ENCODE measurements at regions not wholly inside any gene's neighbourhood (a gene's known extent, or its start where the extent isn't known, plus 50 kb on each side); places are given as distances from the start of the nearest gene placed in this dataset.

DNA sequence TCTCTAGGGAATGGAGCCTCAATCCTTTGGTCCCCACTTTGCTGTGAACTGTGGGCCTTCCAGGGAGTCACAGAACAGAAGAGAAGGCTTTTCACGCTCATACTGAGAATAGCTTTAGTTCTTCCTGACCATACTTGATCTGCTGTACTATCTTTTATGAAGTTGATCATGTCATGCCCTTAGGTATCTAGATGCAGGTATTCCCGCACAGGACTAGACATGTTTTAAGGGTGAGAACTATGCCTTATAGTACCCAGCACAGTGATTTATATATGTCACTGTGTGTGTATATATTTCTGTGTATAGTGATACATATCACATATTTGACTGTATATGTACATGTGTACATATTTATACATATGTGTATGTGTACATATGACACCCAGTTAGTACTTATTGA, 358.4 kb upstream of the SEMA6D start:
- H3K36me3 Mint-ChIP-seq (ENCODE audit: low read depth) = no peaks in the 10 kb centered on the region
- H3K27ac Mint-ChIP-seq = no peak overlapping the region
- H3K27me3 Mint-ChIP-seq (ENCODE audit: low read depth, poor library complexity) = peaks cover 3% of the 10 kb centered on the region
- no peak overlapping the region for H3K4me3 Mint-ChIP-seq
- H3K4me1 Mint-ChIP-seq = peaks cover 16% of the 10 kb centered on the region
- TF ChIP-seq, protein P1, sequence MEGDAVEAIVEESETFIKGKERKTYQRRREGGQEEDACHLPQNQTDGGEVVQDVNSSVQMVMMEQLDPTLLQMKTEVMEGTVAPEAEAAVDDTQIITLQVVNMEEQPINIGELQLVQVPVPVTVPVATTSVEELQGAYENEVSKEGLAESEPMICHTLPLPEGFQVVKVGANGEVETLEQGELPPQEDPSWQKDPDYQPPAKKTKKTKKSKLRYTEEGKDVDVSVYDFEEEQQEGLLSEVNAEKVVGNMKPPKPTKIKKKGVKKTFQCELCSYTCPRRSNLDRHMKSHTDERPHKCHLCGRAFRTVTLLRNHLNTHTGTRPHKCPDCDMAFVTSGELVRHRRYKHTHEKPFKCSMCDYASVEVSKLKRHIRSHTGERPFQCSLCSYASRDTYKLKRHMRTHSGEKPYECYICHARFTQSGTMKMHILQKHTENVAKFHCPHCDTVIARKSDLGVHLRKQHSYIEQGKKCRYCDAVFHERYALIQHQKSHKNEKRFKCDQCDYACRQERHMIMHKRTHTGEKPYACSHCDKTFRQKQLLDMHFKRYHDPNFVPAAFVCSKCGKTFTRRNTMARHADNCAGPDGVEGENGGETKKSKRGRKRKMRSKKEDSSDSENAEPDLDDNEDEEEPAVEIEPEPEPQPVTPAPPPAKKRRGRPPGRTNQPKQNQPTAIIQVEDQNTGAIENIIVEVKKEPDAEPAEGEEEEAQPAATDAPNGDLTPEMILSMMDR (IDR thresholded peaks at IDR 0.05) = no peak
- DNase-seq = no peak
- H3K9me3 Mint-ChIP-seq = no peaks in the 10 kb centered on the region

DNA sequence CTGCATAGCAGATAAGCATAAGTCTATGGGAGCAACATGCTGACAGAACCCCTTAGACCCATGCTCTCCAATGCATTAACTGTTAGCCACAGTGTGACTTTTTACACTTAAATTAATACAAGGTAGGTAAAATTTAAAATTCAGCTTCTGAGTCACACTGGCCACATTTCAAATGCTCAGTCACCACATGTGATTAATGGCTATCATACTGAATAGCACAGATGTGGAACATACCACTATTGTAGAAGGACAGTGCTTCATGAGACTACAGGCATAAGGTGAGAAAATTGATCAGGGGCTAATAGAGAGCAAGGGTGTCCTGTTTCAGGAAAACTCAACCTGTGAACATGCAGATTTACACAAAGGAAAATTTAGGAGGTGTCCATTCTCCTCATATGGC, 357.0 kb upstream of the SEMA6D start:
- TF ChIP-seq, protein P1 (IDR thresholded peaks at IDR 0.05) = no peak
- H3K36me3 Mint-ChIP-seq (ENCODE audit: low read depth) = no peaks in the 10 kb centered on the region
- no peak overlapping the region for H3K4me3 Mint-ChIP-seq
- no peak overlapping the region for H3K27ac Mint-ChIP-seq
- no peak for DNase-seq
- no peaks in the 10 kb centered on the region for H3K9me3 Mint-ChIP-seq
- H3K27me3 Mint-ChIP-seq (ENCODE audit: low read depth, poor library complexity) = peaks cover 3% of the 10 kb centered on the region
- H3K4me1 Mint-ChIP-seq = peaks cover 25% of the 10 kb centered on the region

DNA sequence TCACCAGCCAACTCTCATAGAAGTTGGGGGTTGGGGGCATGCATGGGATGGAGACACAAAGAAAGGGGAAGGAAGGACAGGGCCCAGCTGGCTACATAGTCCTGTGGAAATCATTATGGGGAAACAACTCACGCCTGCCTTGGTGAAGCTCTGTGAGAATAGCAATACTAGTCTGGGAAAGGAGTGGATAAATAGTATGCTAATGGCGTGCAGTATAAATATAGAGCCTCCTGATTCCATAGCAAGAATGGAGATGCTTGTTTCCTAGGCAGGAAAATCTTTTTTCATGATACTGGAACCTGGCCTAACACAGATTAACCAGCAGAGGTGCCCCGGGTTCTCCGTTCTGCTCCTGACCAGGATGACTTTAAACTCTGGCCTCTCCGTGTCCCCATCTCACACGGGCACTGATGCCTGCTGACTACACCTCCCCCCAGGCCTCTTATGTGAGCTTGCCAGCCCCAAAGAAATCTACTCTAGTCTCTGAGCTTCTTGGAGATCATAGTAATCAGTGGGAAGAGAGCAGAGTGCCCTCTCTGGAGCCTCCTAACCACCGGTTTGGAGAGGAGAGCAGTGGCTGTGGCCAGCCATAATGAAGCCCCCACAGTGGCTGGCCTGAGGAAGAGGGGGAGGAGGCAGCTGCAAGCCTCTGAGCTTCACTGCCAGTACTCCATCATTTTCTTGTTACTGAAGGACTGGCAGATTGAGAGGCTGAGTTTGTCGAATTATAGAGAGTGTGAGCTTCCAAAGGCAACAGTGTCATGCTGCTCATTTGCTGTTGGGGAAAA, 355.0 kb upstream of the SEMA6D start:
- H3K4me3 Mint-ChIP-seq = no peak overlapping the region
- H3K9me3 Mint-ChIP-seq = no peaks in the 10 kb centered on the region

DNA sequence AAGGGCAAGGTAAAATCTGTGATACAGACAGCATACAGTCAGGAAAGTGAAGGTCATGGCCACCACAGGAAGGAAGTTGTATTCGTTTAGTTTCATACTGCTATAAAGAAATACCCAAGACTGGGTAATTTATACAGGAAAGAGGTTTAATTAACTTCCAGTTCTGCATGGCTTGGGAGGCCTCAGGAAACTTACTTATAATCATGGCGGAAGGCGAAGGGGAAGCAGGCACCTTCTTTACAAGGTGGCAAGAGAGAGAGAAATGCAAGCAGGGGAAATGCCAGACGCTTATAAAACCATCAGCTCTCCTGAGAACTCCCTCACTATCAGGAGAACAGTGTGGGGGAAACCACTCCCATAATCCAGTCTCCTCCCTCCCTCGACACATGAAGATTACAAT, 353.7 kb upstream of the SEMA6D start:
- Mint-ChIP-seq H3K4me3 (no peak overlapping the region), H3K36me3 (ENCODE audit: low read depth) (no peaks in the 10 kb centered on the region), H3K27me3 (ENCODE audit: low read depth, poor library complexity) (no peaks in the 10 kb centered on the region), H3K27ac (peak overlapping the region; percentile 8), H3K9me3 (no peaks in the 10 kb centered on the region), H3K4me1 (peaks cover 25% of the 10 kb centered on the region)
- TF ChIP-seq, protein P1 (IDR thresholded peaks at IDR 0.05) = no peak
- no peak for DNase-seq

More for the DNA sequence above, 355.0 kb upstream of the SEMA6D start:
- peaks cover 25% of the 10 kb centered on the region for H3K4me1 Mint-ChIP-seq
- no peaks in the 10 kb centered on the region for H3K36me3 Mint-ChIP-seq (ENCODE audit: low read depth)
- H3K27ac Mint-ChIP-seq = peak overlapping the region; percentile 55
- DNase-seq = no peak
- no peaks in the 10 kb centered on the region for H3K27me3 Mint-ChIP-seq (ENCODE audit: low read depth, poor library complexity)
- TF ChIP-seq, protein P1 (IDR thresholded peaks at IDR 0.05) = no peak

DNA sequence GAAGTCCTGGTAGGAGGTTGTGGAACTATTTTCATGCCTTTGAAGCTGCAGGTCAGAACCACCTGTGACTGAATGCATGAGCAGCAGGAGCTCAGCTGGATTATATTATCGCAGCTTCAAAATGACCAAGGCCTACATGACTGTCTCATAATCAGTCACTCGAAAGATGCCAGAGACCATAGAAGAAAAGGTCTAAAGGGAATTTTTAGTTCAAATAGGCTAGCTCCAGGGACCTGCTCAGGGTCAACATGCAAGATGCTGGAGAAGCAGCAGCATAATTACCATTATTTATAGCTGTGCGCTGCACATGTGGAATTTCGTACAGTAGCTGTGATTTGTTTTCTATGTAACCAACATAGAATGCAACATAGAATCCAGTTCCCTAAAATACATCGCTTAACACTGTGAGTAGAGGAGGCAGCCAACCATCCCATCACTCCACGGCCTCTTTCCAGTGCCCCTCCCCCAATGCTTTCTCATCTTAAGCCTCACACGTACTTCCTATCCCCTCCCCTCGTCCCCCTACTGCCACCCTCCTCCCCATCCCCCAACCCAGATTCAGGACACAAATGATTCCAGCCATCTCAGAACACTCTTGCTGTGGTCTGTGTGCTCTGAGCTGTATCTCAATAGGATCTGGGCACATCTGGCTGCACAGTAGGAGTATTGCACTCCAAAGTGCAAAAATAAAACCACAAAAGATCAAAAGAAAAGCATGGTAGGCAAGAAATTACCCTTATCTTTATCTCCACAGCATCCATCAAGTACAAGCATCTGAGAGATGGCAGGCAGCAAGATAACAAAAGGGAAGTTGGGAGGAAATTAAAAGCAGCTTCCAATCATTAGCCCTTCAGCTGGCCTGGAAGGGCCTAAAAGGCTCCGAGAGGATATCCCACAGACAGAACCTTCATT, 352.8 kb upstream of the SEMA6D start:
- H3K4me1 Mint-ChIP-seq = peaks cover 25% of the 10 kb centered on the region
- peak overlapping the region; percentile 21 for H3K27ac Mint-ChIP-seq
- H3K36me3 Mint-ChIP-seq (ENCODE audit: low read depth) = no peaks in the 10 kb centered on the region

More for the DNA sequence above, 352.8 kb upstream of the SEMA6D start:
- no peaks in the 10 kb centered on the region for H3K27me3 Mint-ChIP-seq (ENCODE audit: low read depth, poor library complexity)
- H3K9me3 Mint-ChIP-seq = no peaks in the 10 kb centered on the region
- no peak overlapping the region for H3K4me3 Mint-ChIP-seq
- no peak for DNase-seq
- TF ChIP-seq, protein P1 (IDR thresholded peaks at IDR 0.05) = no peak

All from nephron progenitor cell (in vitro differentiated cells).